GM12875 (cell line): ENCODE measurements at regions not wholly inside any gene's neighbourhood (a gene's known extent, or its start where the extent isn't known, plus 50 kb on each side); places are given as distances from the start of the nearest gene placed in this dataset.

Experiments
- H3K4me3 ChIP-seq: one replicate; pipeline ENCODE4 v1.5.1; 2011; ENCODE audit warnings: low read depth, low read length, control low read depth
- TF ChIP-seq, protein P1 (sequence below): IDR thresholded peaks from 2 replicates; pipeline ENCODE4 v1.5.1; 2011; ENCODE audit warnings: low read depth, mild to moderate bottlenecking, control low read depth, inconsistent platforms, low read length, moderate library complexity, borderline replicate concordance; ENCODE audit not compliant: insufficient read depth

DNA sequence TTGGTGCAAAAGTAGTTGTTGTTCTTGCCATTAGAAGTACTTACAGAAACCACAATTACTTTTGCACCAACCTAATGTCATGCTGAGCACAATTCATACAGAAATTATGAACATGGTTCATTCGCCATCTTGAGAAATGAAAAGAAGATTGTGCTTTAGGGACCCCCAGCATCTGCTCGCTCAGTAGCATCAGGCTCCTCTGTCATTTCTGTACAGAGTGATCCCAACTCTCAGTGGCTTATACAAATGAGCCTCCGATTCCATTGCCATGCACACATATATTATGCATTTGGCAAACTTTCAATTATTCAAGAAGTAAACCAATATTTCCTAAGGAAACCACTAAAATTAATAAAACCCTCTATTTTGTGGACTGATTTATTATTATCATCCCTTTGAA lies 266.2 kb downstream of the MED10 start:
- TF ChIP-seq, protein P1, sequence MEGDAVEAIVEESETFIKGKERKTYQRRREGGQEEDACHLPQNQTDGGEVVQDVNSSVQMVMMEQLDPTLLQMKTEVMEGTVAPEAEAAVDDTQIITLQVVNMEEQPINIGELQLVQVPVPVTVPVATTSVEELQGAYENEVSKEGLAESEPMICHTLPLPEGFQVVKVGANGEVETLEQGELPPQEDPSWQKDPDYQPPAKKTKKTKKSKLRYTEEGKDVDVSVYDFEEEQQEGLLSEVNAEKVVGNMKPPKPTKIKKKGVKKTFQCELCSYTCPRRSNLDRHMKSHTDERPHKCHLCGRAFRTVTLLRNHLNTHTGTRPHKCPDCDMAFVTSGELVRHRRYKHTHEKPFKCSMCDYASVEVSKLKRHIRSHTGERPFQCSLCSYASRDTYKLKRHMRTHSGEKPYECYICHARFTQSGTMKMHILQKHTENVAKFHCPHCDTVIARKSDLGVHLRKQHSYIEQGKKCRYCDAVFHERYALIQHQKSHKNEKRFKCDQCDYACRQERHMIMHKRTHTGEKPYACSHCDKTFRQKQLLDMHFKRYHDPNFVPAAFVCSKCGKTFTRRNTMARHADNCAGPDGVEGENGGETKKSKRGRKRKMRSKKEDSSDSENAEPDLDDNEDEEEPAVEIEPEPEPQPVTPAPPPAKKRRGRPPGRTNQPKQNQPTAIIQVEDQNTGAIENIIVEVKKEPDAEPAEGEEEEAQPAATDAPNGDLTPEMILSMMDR: no peak
- no peak overlapping the region for H3K4me3 ChIP-seq

DNA sequence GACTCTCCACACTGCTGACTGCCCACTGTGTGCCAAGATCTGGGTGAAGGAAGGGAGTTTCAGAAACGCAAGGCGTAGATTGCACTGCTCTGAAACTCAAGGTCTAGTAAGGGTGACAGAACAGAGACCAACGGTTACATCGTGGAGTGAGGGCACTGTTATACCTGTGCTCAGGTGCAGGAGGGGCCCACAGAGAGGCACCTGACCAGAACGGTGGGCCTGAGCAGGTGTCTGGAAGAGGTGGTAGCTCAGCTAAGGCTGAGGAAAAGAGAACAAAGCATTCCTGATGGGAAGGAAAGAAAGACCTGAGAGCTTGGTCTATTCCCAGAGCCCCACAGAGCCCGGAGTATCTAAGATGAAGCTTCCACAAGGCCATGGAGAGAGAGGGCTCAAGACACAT lies 267.2 kb downstream of the MED10 start:
- TF ChIP-seq, protein P1: no peak
- H3K4me3 ChIP-seq: no peak overlapping the region

DNA sequence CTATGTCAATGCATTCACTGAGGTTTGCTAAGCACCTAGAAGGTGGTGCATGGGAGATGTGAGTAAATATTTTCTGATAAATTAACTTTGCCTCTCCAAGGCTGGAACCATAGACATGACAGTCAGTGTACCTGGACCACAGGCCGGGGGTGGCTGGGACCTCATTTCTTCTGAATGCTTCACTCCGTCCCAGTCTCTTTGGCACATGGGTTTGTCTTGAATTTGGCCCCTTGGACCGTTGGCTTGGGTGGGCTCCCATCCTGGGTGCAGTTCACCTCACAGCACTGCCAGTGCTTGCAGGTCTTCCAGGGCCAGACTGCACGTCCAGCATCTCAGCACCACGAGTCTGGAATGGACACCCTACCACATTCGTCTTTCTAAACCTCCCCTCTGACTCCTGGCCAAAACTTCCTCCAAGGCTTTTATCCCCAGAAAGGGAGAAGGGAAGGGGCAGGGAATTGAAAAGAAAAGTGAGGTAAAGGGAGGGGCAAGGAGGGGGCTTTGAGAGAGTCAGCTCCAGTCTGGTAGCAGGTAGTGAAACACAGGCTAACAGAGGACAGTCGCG lies 267.8 kb downstream of the MED10 start:
- H3K4me3 ChIP-seq: no peak overlapping the region
- TF ChIP-seq, protein P1: no peak

DNA sequence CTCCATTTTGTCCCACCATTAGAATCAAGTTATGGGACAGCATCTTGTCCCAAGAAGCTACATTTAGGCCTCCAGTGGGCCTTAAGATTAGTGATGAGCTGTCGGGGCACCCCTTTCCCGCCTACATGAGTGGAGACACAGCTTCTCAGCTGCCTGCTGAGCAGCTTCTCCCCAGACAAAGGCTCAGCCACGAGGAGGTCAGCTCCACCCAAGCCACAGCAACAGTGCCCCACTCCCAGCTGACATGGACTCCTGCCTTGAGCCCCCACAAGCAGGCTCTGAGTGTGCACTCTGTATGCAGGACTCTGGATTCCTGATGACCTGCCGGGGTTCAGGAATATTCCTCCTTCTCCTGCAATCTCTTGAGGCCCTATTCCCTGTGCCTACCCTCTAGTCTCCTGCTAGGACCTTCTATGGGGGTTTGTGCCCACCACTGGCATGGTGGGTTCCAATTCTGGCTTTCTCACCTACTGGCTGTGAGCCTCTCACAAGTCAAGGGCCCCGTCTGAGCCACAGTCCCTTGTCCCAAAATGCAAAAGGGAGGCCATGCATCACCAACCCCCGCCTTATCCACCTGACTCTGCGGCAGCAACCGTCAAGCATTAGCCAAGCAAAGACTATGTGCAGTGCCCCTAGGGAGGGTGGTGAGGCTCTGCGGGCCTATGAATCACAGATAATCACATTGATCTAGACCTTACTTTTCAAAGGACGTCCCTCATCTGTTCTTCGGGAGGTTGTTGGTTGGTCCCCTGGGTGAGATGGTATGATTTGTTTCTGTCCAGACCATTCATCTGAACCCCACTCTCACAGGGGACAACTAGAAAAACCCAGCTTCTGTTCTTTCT lies 269.1 kb downstream of the MED10 start:
- TF ChIP-seq, protein P1: no peak
- H3K4me3 ChIP-seq: no peak overlapping the region

DNA sequence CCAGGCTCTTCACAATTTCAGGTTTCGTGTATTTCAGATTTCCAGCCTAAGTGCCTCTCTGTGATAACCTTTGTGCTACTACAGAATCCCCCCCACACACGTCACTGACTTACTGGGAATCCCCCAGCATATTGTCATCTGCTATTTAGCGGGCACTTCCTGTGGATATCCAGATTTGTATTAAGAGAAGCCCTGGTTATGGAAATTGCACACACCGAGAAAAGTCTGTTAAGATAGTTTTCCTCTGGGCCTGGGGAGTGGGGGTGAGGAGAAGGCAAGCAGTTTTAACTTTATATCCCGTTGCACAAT lies 269.9 kb downstream of the MED10 start:
- H3K4me3 ChIP-seq: no peak overlapping the region
- TF ChIP-seq, protein P1: no peak

DNA sequence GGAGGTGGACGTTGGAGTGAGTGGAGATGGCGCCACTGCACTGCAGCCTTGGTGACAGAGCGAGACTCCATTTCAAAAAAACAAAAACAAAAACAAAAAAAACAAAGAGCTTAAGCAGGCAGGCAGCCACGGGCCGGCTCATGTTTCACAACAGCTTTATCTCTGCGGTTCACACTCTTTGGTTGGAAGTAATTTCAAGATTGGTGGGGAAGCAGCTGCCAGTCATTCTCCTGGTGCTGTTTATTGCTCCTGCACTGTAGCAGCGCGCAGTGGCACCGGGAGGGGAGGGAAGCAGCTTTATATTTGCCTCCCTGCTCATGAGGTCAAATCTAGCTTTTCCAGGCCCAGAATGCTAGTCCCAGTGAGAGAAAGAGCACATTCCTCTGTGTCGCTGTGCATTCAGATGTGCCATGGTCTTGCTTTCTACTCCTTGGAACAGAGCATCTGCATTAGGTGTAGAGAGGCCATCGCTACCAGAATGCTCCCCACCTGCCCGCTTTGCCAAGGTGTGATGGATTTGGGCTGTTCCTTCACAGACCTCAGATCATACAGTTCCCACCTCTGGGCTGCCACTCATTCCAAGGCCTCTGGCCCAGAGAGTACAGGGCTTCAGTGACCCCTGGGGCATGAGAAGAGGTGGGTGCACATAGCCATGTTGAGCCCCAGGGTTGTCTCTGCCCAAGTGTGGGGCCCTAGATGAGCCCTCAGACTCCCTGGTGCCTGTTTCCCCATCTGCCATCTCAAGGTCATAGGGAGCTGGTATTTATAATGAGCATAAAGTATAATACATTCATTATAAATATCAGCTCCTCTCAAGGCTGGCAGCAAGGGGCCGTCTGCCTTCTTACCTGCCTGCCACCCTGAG lies 270.4 kb downstream of the MED10 start:
- H3K4me3 ChIP-seq: no peak overlapping the region
- TF ChIP-seq, protein P1: no peak
